CD1c-positive myeloid dendritic cell (primary cell): ENCODE measurements at regions not wholly inside any gene's neighbourhood (a gene's known extent, or its start where the extent isn't known, plus 50 kb on each side); places are given as distances from the start of the nearest gene placed in this dataset.
A peak's percentile ranks its signal among the peaks of the same experiment; 100 is the strongest.
"Not testable (repeated sequence)": the region's sequence is repeated elsewhere in the genome, so short reads cannot be mapped to it uniquely, and the experiment has no call there.

Experiments used
- DNase-seq: peaks from one replicate; pipeline ENCODE4 v3.0.0-alpha.2; 2016; ENCODE audit errors: extremely low spot score

- DNase-seq = no peak
Measured at GRCh38 chr1:38612951-38613350, 246.6 kb downstream of the RRAGC start.

GRCh38 chr1:38611664-38612211 is 247.8 kb downstream of the RRAGC start:
- no peak for DNase-seq

GRCh38 chr1:38609166-38610025 is 250.2 kb downstream of the RRAGC start:
- DNase-seq = no peak

GRCh38 chr1:38608202-38608864 is 251.2 kb downstream of the RRAGC start:
- DNase-seq = no peak

- no peak for DNase-seq
Measured at GRCh38 chr1:38607526-38607925, 252.0 kb downstream of the RRAGC start.

GRCh38 chr1:38605063-38605462 is 254.5 kb downstream of the RRAGC start:
- no peak for DNase-seq

GRCh38 chr1:38603907-38604306 is 255.7 kb downstream of the RRAGC start:
- DNase-seq = no peak

- no peak for DNase-seq
Measured at GRCh38 chr1:38600905-38601304, 258.7 kb downstream of the RRAGC start.

GRCh38 chr1:38600286-38600685 is 259.3 kb downstream of the RRAGC start:
- DNase-seq = no peak

GRCh38 chr1:38598118-38598517 is 261.5 kb downstream of the RRAGC start:
- no peak for DNase-seq

- no peak for DNase-seq
Measured at GRCh38 chr1:38589036-38589435, 270.5 kb downstream of the RRAGC start.

- no peak for DNase-seq
Measured at GRCh38 chr1:38587766-38588165, 271.8 kb downstream of the RRAGC start.

GRCh38 chr1:38586993-38587646 is 272.5 kb downstream of the RRAGC start:
- peak; percentile 45 for DNase-seq

- no peak for DNase-seq
Measured at GRCh38 chr1:38585971-38586370, 273.6 kb downstream of the RRAGC start.

GRCh38 chr1:38585460-38585859 is 274.1 kb downstream of the RRAGC start:
- no peak for DNase-seq

- no peak for DNase-seq
Measured at GRCh38 chr1:38584448-38585355, 274.9 kb downstream of the RRAGC start.

GRCh38 chr1:38583287-38583686 is 276.3 kb downstream of the RRAGC start:
- not testable (repeated sequence) for DNase-seq

GRCh38 chr1:38581396-38581795 is 278.2 kb downstream of the RRAGC start:
- no peak for DNase-seq

GRCh38 chr1:38580594-38580993 is 279.0 kb downstream of the RRAGC start:
- DNase-seq = no peak

- no peak for DNase-seq
Measured at GRCh38 chr1:38579056-38579455, 280.5 kb downstream of the RRAGC start.

- DNase-seq = no peak
Measured at GRCh38 chr1:38578271-38578951, 281.2 kb downstream of the RRAGC start.
